MV-4-11 (cell line): ENCODE measurements at regions not wholly inside any gene's neighbourhood (a gene's known extent, or its start where the extent isn't known, plus 50 kb on each side); places are given as distances from the start of the nearest gene placed in this dataset.
A peak's percentile ranks its signal among the peaks of the same experiment; 100 is the strongest.
"Not testable (repeated sequence)": the region's sequence is repeated elsewhere in the genome, so short reads cannot be mapped to it uniquely, and the experiment has no call there.

Source experiments
- DNase-seq: peaks from one replicate; lab custom pipeline; 2025; lab: John Stamatoyannopoulos, UW

DNA sequence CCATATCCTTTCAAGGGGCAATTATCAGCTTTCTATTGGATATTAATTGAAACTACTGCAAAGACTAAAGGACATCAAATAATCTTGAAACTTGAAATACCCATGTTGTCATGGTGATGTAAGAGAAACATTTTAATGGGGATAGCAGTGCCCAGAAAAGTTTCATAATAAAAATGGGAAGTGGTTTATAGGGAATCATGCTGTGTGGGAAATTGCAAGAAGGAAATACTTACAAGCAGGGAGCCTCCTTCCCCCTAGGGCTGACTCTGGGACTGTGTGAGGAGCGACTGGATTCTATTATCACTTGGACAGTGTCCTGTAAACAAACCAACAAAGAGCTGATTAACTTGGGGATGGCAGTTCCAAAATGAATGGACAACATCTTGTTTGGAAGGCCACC is 1393.1 kb upstream of the GOT2 start:
- peak; percentile 35 for DNase-seq

- DNase-seq = not testable (repeated sequence)
Observed at GRCh38 chr16:60126115-60126514, 1392.0 kb upstream of the GOT2 start.

- DNase-seq = peak; percentile 45
Observed at GRCh38 chr16:60123392-60124023, 1389.4 kb upstream of the GOT2 start.

GRCh38 chr16:60120586-60120985 is 1386.5 kb upstream of the GOT2 start:
- DNase-seq = no peak

GRCh38 chr16:60110531-60110930 is 1376.4 kb upstream of the GOT2 start:
- no peak for DNase-seq

- peak; percentile 45 for DNase-seq
Observed at GRCh38 chr16:60107871-60108270, 1373.8 kb upstream of the GOT2 start.

DNA sequence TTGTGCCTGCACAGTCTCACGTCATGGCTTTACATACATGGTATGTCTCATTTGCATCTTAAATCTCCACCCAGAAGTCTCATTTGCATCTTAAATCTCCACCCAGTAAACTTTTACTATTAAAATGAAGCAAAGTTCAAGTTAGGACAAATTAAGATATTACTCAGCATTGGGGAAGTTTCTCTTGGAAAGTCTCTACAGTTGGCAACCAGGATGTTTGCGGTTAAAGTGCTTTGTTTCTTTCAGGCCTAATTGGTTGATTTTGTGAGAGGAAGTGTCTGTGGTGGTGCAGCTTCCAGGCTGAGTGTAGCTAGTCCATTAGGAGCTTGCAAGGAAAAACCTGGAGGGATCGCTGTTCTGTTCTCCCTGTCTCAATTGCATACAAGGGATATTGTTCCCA is 1373.3 kb upstream of the GOT2 start:
- peak; percentile 90 for DNase-seq

DNA sequence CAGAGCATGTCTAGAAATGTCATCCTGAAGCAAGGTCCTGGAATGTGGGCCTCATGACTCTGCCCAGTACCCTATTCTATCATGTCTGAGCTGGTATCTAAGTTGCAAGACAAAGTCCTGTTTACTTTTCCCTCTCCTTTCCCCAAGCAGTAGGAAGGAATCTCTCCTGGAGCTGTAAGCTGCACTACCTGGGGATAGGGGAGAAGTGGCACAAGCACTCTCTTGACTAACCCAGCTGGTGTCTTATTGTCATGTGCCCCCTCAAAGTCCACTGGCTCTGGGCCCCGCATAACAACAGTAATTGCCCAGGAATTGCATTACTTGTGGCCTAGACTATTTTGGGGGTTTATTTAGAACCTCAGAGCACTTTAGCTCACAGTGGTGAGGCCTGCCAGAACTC is 1366.3 kb upstream of the GOT2 start:
- DNase-seq = no peak

- DNase-seq = no peak
Observed at GRCh38 chr16:60091529-60091928, 1357.4 kb upstream of the GOT2 start.

DNA sequence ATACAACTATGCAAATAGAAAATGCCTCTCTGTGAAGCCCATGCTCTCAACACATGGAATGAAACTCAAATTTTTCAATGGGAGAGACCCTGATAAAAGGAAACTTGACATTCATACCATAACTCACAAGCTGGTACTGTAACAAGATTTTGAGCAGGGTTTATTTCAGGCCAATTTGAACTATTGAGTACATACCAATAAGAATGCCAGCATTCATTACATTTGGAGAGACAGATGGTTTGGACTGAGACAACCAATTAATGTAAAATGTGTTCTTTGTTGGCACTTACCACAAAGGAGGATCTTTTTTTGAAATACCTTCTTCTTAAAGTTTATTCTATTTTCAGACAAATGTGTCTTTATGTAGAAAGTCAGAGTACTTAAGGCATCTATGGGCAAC is 1357.0 kb upstream of the GOT2 start:
- DNase-seq = no peak

- no peak for DNase-seq
Observed at GRCh38 chr16:60087530-60087929, 1353.4 kb upstream of the GOT2 start.

- not testable (repeated sequence) for DNase-seq
Observed at GRCh38 chr16:60078819-60079218, 1344.7 kb upstream of the GOT2 start.

- DNase-seq = peak; percentile 91
Observed at GRCh38 chr16:60077861-60078260, 1343.7 kb upstream of the GOT2 start.

DNA sequence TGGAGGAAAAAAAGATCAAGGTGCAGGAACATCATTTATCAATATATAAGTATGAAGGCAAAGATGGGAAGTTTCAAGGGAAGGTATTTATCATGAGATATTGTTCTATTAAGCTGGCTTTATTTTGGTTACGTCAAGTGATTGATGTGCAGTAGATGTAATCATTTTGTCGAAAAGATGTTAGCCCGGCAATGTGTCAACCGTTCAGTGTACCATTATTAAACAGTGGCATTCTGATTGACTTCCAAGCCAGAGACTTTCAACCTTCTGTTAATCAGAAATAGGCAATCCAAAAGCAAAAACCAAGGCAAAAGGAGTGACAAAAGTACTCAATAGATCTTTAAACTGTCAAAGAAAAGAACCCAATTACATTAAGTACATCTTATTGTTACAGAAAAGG is 1340.3 kb upstream of the GOT2 start:
- DNase-seq = no peak

DNA sequence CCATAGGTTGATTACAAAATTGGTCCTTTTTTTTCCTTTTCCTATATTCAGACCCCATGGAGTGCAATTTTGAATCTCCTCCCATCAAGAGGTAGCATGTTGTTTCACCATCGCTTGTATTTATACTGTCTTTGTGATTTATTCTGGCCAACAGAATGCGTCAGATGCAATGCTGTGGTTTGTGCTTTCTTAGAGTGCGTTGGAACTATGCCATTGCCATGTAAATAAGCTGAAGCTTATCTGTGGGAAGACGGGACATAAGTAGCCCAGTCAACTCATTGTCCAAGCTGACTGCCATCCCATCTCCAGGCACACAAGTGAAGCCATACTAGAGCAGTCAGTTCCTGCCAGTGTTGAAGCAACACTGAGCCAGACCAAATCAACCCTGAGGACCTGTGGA is 1339.3 kb upstream of the GOT2 start:
- no peak for DNase-seq

GRCh38 chr16:60064026-60064425 is 1329.9 kb upstream of the GOT2 start:
- no peak for DNase-seq

DNA sequence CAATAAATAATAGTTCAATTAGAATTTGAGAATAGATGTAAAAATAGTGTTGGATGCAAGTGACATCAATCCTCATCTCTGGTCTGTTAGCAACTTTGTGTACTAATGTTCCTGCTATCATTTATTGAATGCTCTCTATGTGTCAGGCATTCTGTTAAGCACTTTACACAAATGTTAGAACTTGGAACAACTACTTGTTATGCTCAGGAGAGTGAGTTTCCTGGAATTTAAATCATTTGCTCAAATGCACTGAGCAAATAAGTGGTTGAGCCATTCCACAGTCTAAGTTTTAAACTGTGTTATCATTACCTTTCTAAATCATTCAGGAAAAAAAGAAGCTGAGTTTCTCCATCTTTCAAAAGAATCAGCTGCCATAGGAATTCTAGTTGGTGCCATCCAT is 1327.3 kb upstream of the GOT2 start:
- DNase-seq = no peak

- no peak for DNase-seq
Observed at GRCh38 chr16:60060731-60061130, 1326.6 kb upstream of the GOT2 start.

DNA sequence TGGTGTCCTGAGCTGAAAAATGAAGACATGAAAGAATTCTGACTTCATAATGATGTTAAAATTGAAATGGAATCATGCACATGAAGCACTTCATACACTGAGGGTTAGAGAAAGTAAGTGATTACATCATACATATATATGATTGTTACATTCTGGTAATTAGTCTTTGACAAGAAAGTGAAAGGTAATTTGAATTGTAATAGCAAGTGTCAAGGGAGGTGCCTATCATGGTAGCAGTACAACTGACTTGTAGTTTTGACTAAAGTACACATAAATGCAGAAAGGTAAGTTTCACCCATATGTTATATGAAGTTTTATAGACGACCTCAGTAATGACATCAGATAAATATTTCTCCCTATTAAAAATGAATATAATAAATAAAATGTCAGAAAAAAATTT is 1325.0 kb upstream of the GOT2 start:
- no peak for DNase-seq

DNA sequence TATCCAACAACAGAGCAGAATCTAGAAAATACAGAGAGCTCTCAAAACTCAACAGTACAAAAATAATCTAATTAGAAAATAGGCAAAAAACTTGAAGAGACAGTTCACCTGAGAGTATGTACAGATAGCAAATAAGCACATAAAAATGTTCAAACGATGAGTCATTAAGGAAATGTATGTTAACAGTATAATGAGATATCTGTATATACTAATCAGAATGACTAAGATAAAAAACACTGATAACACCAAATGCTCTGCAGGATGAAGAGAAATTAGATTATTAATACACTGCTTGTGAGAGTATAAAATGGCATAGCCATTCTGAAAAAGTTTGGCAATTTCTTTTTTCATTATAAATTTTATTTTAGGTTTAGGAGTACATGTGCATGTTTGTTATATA is 1307.6 kb upstream of the GOT2 start:
- DNase-seq = no peak

- no peak for DNase-seq
Observed at GRCh38 chr16:60031740-60032139, 1297.6 kb upstream of the GOT2 start.

DNA sequence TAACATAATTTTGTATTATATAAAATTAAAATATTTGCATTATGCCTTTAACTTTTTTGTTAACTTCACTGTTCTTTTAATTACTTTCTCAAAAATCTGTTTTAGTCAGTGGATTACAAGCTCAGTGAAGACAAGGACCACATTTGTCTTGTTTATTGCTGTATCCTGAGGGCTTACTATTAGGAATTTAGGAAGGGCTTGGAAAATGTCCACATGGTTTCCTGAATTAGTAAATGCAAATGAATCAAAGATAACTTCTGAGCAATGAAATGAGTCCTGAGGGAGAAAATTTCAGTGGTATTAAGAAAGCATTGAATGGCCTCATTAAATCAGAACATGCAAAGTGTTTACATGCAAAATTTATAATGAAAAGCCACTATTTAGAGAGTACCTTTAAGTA is 1293.2 kb upstream of the GOT2 start:
- DNase-seq = no peak

- DNase-seq = no peak
Observed at GRCh38 chr16:60013076-60013475, 1279.0 kb upstream of the GOT2 start.

- no peak for DNase-seq
Observed at GRCh38 chr16:60001523-60001922, 1267.4 kb upstream of the GOT2 start.

- no peak for DNase-seq
Observed at GRCh38 chr16:59997706-59998105, 1263.6 kb upstream of the GOT2 start.
